GM21825 (cell line): ENCODE measurements at regions not wholly inside any gene's neighbourhood (a gene's known extent, or its start where the extent isn't known, plus 50 kb on each side); places are given as distances from the start of the nearest gene placed in this dataset.

Experiments used
- ATAC-seq: cut with Tn5 transposase; IDR thresholded peaks from one replicate; pipeline ENCODE4 v1.9.1; 2021; ENCODE audit warnings: mild to moderate bottlenecking, moderate library complexity; ENCODE audit not compliant: unreplicated experiment

GRCh38 chr13:106182404-106182803 lies 353.1 kb downstream of the EFNB2 start:
- ATAC-seq, result no peak

GRCh38 chr13:106178816-106179215 lies 356.6 kb downstream of the EFNB2 start:
- ATAC-seq, result no peak

GRCh38 chr13:106177146-106177545 lies 358.3 kb downstream of the EFNB2 start:
- no peak for ATAC-seq

- ATAC-seq, result no peak
Observed at GRCh38 chr13:106176117-106176516, 359.3 kb downstream of the EFNB2 start.

- no peak for ATAC-seq
Observed at GRCh38 chr13:106173891-106174610, 361.4 kb downstream of the EFNB2 start.

- ATAC-seq, result no peak
Observed at GRCh38 chr13:106173346-106173745, 362.1 kb downstream of the EFNB2 start.

GRCh38 chr13:106172176-106172905 lies 363.1 kb downstream of the EFNB2 start:
- ATAC-seq, result no peak

GRCh38 chr13:106163426-106163825 lies 372.0 kb downstream of the EFNB2 start:
- ATAC-seq, result no peak

GRCh38 chr13:106161146-106161545 lies 374.3 kb downstream of the EFNB2 start:
- ATAC-seq, result no peak

GRCh38 chr13:106159295-106160195 lies 375.9 kb downstream of the EFNB2 start:
- ATAC-seq, result no peak

- ATAC-seq, result no peak
Observed at GRCh38 chr13:106156468-106156867, 379.0 kb downstream of the EFNB2 start.

GRCh38 chr13:106155411-106155810 lies 380.1 kb downstream of the EFNB2 start:
- no peak for ATAC-seq

- ATAC-seq, result no peak
Observed at GRCh38 chr13:106153876-106154275, 381.6 kb downstream of the EFNB2 start.

- ATAC-seq, result no peak
Observed at GRCh38 chr13:106153041-106153440, 382.4 kb downstream of the EFNB2 start.

- no peak for ATAC-seq
Observed at GRCh38 chr13:106152047-106152446, 383.4 kb downstream of the EFNB2 start.

GRCh38 chr13:106151056-106151699 lies 384.3 kb downstream of the EFNB2 start:
- ATAC-seq, result no peak

- no peak for ATAC-seq
Observed at GRCh38 chr13:106145997-106146864, 389.2 kb downstream of the EFNB2 start.

- ATAC-seq, result no peak
Observed at GRCh38 chr13:106145070-106145469, 390.4 kb downstream of the EFNB2 start.

GRCh38 chr13:106143930-106144709 lies 391.3 kb downstream of the EFNB2 start:
- ATAC-seq, result no peak
